CD8-positive, alpha-beta memory T cell (primary cell): ENCODE measurements at regions not wholly inside any gene's neighbourhood (a gene's known extent, or its start where the extent isn't known, plus 50 kb on each side); places are given as distances from the start of the nearest gene placed in this dataset.

Source experiments
- CTCF ChIA-PET: fragments of 350-600 bp; sonication (Branson Sonifier 250); formaldehyde crosslinking; loops from one replicate; lab custom pipeline; 2021; ENCODE audit warnings: antibody characterized with exemption; lab: Charles Lee
- POLR2A ChIA-PET: fragments of 350-600 bp; sonication (Branson Sonifier 250); formaldehyde crosslinking; loops from one replicate; lab custom pipeline; 2021; ENCODE audit warnings: antibody characterized with exemption; lab: Charles Lee
- DNase-seq, 5 donors: peaks; one replicate each; pipeline versions ENCODE4 v3.0.0 to v3.0.0-alpha.2; 2020 to 2022; ENCODE audit warnings: mixed read lengths in 1 of 5
- H3K27ac ChIP-seq: one replicate; pipeline ENCODE4 v1.7.0; 2013; ENCODE audit warnings: low read depth, mild to moderate bottlenecking, low read length, moderate library complexity
- H3K27me3 ChIP-seq: 2 replicates; pipeline ENCODE4 v1.7.0; 2013; ENCODE audit warnings: low read length, mild to moderate bottlenecking; ENCODE audit not compliant: insufficient read depth, poor library complexity, severe bottlenecking
- H3K36me3 ChIP-seq: 2 replicates; pipeline ENCODE4 v1.7.0; 2013; ENCODE audit warnings: mild to moderate bottlenecking, low read length, moderate library complexity; ENCODE audit not compliant: insufficient read depth
- H3K4me1 ChIP-seq: 2 replicates; pipeline ENCODE4 v1.7.0; 2013; ENCODE audit warnings: mild to moderate bottlenecking, low read length, moderate library complexity; ENCODE audit not compliant: insufficient read depth
- H3K4me3 ChIP-seq: 2 replicates; pipeline ENCODE4 v1.7.0; 2013; ENCODE audit warnings: mild to moderate bottlenecking, low read length
- H3K9me3 ChIP-seq: 2 replicates; pipeline ENCODE4 v1.7.0; 2013; ENCODE audit warnings: mild to moderate bottlenecking, low read length
- H3K27ac Mint-ChIP-seq, 8 donors: one replicate each; pipeline ENCODE4 v1.8.0; 2020 to 2021; ENCODE audit warnings: mixed read lengths in 8 of 8, mild to moderate bottlenecking in 6 of 8, inconsistent platforms in 3 of 8, moderate library complexity in 3 of 8
- H3K27me3 Mint-ChIP-seq, 2 donors: one replicate each; pipeline ENCODE4 v1.8.0; 2020 to 2021; ENCODE audit warnings: mixed read lengths in 2 of 2, mild to moderate bottlenecking in 1 of 2, moderate library complexity in 1 of 2
- H3K36me3 Mint-ChIP-seq, 3 donors: one replicate each; pipeline ENCODE4 v1.8.0; 2020 to 2021; ENCODE audit warnings: mixed read lengths in 3 of 3, inconsistent platforms in 1 of 3, mild to moderate bottlenecking in 1 of 3
- H3K4me1 Mint-ChIP-seq, 3 donors: one replicate each; pipeline ENCODE4 v1.8.0; 2020 to 2021; ENCODE audit warnings: mixed read lengths in 3 of 3, inconsistent platforms in 1 of 3, mild to moderate bottlenecking in 1 of 3
- H3K4me3 Mint-ChIP-seq, 7 donors: one replicate each; pipeline ENCODE4 v1.8.0; 2020 to 2021; ENCODE audit warnings: mixed read lengths in 7 of 7, mild to moderate bottlenecking in 6 of 7, moderate library complexity in 4 of 7, inconsistent platforms in 2 of 7
- H3K9me3 Mint-ChIP-seq, 5 donors: one replicate each; pipeline ENCODE4 v1.8.0; 2020 to 2022; ENCODE audit warnings: mixed read lengths in 5 of 5, mild to moderate bottlenecking in 3 of 5, moderate library complexity in 2 of 5, inconsistent platforms in 1 of 5

DNA sequence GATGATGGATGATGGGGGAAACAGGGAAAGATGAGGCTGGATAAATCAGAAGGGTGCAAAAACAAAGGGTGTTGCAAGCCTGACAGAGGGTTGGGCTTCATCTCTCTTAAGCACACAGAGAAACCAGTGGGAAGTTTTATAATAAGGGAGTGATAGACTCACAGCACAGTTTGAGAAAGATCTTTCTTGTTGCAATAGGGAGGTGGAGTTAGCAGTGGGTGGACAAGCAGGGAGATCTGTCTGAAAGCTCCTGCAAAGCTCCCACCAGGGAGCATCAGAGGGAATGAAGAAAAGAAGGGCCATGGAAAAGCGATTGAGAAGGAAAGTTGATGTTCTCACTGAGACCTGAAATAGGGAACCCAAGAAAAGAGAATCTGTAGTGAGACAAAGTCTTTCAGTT, 64.9 kb downstream of the BOD1L2 start:
- no peak for DNase-seq
- no peaks in the 10 kb centered on the region for H3K36me3 ChIP-seq
- no peak overlapping the region for H3K4me3 ChIP-seq
- CTCF ChIA-PET = no interaction called here
- Mint-ChIP-seq H3K9me3 (peaks cover 0 to 2% (median 0%) of the 10 kb centered on the region in 5 donors), H3K36me3 (no peaks in the 10 kb centered on the region), H3K4me3 (no peak overlapping the region), H3K4me1 (peaks cover 4 to 11% (median 9%) of the 10 kb centered on the region in 3 donors), H3K27me3 (peaks cover 5 to 26% of the 10 kb centered on the region in 2 donors), H3K27ac (no peak overlapping the region)
- H3K27ac ChIP-seq = no peak overlapping the region
- POLR2A ChIA-PET = no interaction called here
- no peaks in the 10 kb centered on the region for H3K4me1 ChIP-seq
- H3K9me3 ChIP-seq = no peaks in the 10 kb centered on the region
- peaks cover 4% of the 10 kb centered on the region for H3K27me3 ChIP-seq

DNA sequence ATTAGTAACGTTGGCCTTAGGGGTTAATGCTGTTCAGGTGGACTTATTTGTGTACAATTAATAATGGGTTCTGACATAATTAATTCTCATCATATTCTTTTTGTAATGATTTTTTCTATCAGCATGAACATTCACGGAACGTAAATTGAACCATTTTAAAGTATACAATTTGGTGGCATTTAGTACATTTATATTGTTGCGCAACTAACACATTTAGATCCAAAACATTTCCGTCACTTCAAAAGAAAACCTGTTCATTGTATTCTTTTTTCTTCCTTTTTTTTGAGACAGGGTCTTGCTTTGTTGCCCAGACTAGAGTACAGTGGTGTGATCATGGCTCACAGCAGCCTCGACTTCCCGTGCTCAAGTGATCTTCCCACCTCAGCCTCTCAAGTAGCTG, 65.8 kb downstream of the BOD1L2 start:
- Histone ChIP-seq H3K9me3 (no peaks in the 10 kb centered on the region), H3K36me3 (no peaks in the 10 kb centered on the region), H3K4me1 (no peaks in the 10 kb centered on the region), H3K27ac (no peak overlapping the region), H3K27me3 (peaks cover 4% of the 10 kb centered on the region), H3K4me3 (no peak overlapping the region)
- Mint-ChIP-seq H3K9me3 (peaks cover 0 to 2% (median 0%) of the 10 kb centered on the region in 5 donors), H3K4me3 (no peak overlapping the region), H3K36me3 (no peaks in the 10 kb centered on the region), H3K4me1 (peaks cover 4 to 11% (median 9%) of the 10 kb centered on the region in 3 donors), H3K27ac (no peak overlapping the region), H3K27me3 (peaks cover 5 to 26% of the 10 kb centered on the region in 2 donors)
- DNase-seq = no peak
- ChIA-PET POLR2A (no interaction called here), CTCF (no interaction called here)

DNA sequence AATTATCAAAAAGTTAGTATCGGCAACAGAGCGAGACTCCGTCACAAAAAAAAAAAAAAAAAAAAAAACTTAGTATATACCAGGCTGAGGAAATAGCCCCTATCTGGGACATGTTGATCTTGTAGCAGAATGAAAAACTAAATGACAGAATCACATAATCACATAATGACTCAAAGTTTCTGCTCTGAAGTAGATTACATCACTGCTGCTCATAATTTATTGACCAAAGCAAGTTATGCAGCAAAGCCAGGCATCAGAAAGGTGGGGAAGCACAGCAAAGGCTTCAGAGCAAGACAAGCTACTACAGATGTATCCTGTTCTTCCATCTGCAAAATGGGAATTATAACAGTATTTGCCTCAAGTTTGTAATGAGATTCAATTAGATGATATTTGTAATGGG, 68.1 kb downstream of the BOD1L2 start:
- H3K4me1 ChIP-seq = no peaks in the 10 kb centered on the region
- no peaks in the 10 kb centered on the region for H3K27me3 ChIP-seq
- Mint-ChIP-seq H3K9me3 (no peaks in the 10 kb centered on the region), H3K27me3 (peaks cover 4 to 13% of the 10 kb centered on the region in 2 donors), H3K4me1 (peaks cover 0 to 5% (median 2%) of the 10 kb centered on the region in 3 donors), H3K36me3 (no peaks in the 10 kb centered on the region), H3K27ac (no peak overlapping the region), H3K4me3 (no peak overlapping the region)
- no peak overlapping the region for H3K27ac ChIP-seq
- no peaks in the 10 kb centered on the region for H3K9me3 ChIP-seq
- DNase-seq = no peak
- no peak overlapping the region for H3K4me3 ChIP-seq
- ChIA-PET POLR2A (no interaction called here), CTCF (no interaction called here)
- no peaks in the 10 kb centered on the region for H3K36me3 ChIP-seq

DNA sequence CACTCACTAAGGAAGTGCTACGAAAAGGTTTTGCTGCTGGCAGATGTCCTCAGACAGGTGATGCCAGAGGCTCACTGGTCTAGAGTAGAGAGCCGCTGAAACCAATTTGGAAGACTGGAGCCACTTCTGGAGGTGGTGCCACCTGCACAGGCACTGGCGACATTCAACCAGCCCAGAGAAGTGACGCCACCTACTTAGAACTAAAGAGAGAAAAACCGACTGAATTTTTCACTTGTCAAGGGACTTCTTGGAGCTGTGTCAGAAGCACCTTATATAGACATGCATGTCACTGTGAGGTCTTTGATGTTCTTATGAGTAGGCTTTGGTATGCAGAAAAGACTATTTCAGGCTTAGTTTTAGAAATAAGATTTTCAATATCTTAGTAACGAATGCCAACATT, 71.4 kb downstream of the BOD1L2 start:
- Mint-ChIP-seq H3K9me3 (peaks cover 0 to 2% (median 0%) of the 10 kb centered on the region in 5 donors), H3K36me3 (no peaks in the 10 kb centered on the region), H3K4me3 (no peak overlapping the region), H3K27me3 (peaks cover 8% of the 10 kb centered on the region in 2 donors), H3K27ac (no peak overlapping the region), H3K4me1 (no peaks in the 10 kb centered on the region)
- no peaks in the 10 kb centered on the region for H3K4me1 ChIP-seq
- ChIA-PET CTCF (no interaction called here), POLR2A (no interaction called here)
- H3K4me3 ChIP-seq = no peak overlapping the region
- no peaks in the 10 kb centered on the region for H3K36me3 ChIP-seq
- no peak for DNase-seq
- H3K9me3 ChIP-seq = no peaks in the 10 kb centered on the region
- no peaks in the 10 kb centered on the region for H3K27me3 ChIP-seq
- no peak overlapping the region for H3K27ac ChIP-seq

DNA sequence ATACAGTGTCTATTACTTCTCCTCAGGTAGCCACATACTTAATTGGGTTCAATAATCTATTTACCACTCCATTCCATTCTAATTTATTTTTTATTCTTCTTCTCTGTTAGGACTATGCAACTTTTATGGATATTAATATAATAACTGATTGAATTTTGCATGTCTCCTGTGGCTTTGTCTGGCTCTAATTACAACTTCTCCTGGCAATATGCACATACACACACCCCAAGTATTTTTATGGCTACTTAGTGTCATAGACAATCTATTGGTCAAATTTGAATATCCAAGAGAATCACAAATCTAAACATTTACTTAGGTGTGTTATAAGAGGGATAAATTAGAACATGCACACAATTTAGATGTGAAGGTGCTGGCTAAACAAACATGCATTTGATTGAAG, 73.1 kb downstream of the BOD1L2 start:
- H3K27ac Mint-ChIP-seq = no peak overlapping the region
- H3K4me3 Mint-ChIP-seq = no peak overlapping the region
- ChIA-PET CTCF (no interaction called here), POLR2A (no interaction called here)
- no peaks in the 10 kb centered on the region for H3K27me3 ChIP-seq
- no peak overlapping the region for H3K4me3 ChIP-seq
- H3K9me3 ChIP-seq = no peaks in the 10 kb centered on the region
- no peaks in the 10 kb centered on the region for H3K36me3 ChIP-seq
- H3K4me1 ChIP-seq = no peaks in the 10 kb centered on the region
- no peaks in the 10 kb centered on the region for H3K4me1 Mint-ChIP-seq
- peaks cover 8 to 10% of the 10 kb centered on the region in 2 donors for H3K27me3 Mint-ChIP-seq
- no peaks in the 10 kb centered on the region for H3K36me3 Mint-ChIP-seq
- DNase-seq = no peak
- no peak overlapping the region for H3K27ac ChIP-seq
- H3K9me3 Mint-ChIP-seq = peaks cover 0 to 2% (median 0%) of the 10 kb centered on the region in 5 donors

DNA sequence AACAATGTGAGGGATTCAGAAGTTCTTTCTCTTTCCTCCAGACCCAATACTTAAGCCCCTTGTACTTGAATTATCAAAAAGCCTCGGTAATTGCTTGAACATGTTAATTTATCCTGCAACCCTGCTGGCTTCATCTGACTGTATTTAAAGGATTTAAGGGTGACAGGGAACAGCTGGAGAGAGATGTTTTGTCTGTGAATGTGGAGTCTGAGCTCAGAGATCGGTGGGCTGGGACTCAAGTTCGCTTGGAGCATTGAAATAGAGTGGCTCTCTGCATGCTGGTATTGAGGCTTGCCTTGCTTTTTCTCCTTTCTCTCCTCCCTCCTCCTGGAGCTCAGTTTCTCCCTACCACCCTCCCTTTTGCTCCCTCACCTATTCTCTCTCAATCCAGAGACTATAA, 73.6 kb downstream of the BOD1L2 start:
- H3K36me3 ChIP-seq = no peaks in the 10 kb centered on the region
- POLR2A ChIA-PET = no interaction called here
- peaks cover 8 to 11% of the 10 kb centered on the region in 2 donors for H3K27me3 Mint-ChIP-seq
- DNase-seq = no peak
- no peak overlapping the region for H3K4me3 ChIP-seq
- H3K36me3 Mint-ChIP-seq = no peaks in the 10 kb centered on the region
- no peak overlapping the region for H3K27ac ChIP-seq
- H3K27ac Mint-ChIP-seq = no peak overlapping the region
- peaks cover 0 to 2% (median 0%) of the 10 kb centered on the region in 5 donors for H3K9me3 Mint-ChIP-seq
- H3K4me1 ChIP-seq = no peaks in the 10 kb centered on the region
- no peak overlapping the region for H3K4me3 Mint-ChIP-seq
- CTCF ChIA-PET = no interaction called here
- H3K27me3 ChIP-seq = no peaks in the 10 kb centered on the region
- no peaks in the 10 kb centered on the region for H3K4me1 Mint-ChIP-seq
- H3K9me3 ChIP-seq = no peaks in the 10 kb centered on the region

DNA sequence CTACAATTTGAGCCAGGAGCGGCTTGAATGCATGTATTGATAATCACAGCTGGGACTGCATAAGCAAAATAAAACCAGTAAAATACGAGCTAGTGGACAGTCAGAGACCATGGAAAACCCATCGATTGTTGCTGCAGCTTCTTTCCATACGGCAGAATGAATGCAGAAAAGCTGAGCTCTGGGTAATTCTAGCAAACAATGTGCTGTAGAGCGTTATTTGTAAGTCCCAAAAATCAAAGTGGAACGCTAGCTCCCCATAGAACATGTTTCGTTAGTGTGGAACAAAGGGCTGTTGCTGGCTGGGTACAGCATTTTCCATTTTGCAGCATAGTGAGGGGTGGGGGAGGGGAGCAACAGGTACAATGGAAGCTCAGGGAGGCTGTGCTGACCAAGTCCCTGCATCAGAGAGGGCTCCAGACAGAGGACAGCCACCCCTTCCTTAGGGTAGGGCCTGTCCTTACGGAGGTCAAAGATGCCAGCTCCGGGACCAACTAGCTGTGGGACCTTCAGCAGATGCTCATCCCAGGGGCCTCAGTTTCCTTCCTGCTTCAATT, 74.1 kb downstream of the BOD1L2 start:
- H3K4me3 ChIP-seq = no peak overlapping the region
- H3K27me3 Mint-ChIP-seq = peaks cover 4 to 11% of the 10 kb centered on the region in 2 donors
- no peaks in the 10 kb centered on the region for H3K4me1 Mint-ChIP-seq
- H3K27ac Mint-ChIP-seq = no peak overlapping the region
- H3K27me3 ChIP-seq = no peaks in the 10 kb centered on the region
- no peak for DNase-seq
- CTCF ChIA-PET = no interaction called here
- H3K36me3 Mint-ChIP-seq = no peaks in the 10 kb centered on the region
- H3K4me1 ChIP-seq = no peaks in the 10 kb centered on the region
- no peak overlapping the region for H3K4me3 Mint-ChIP-seq
- no peaks in the 10 kb centered on the region for H3K9me3 ChIP-seq
- POLR2A ChIA-PET = no interaction called here
- peaks cover 0 to 3% (median 0%) of the 10 kb centered on the region in 5 donors for H3K9me3 Mint-ChIP-seq
- H3K27ac ChIP-seq = no peak overlapping the region
- H3K36me3 ChIP-seq = no peaks in the 10 kb centered on the region

DNA sequence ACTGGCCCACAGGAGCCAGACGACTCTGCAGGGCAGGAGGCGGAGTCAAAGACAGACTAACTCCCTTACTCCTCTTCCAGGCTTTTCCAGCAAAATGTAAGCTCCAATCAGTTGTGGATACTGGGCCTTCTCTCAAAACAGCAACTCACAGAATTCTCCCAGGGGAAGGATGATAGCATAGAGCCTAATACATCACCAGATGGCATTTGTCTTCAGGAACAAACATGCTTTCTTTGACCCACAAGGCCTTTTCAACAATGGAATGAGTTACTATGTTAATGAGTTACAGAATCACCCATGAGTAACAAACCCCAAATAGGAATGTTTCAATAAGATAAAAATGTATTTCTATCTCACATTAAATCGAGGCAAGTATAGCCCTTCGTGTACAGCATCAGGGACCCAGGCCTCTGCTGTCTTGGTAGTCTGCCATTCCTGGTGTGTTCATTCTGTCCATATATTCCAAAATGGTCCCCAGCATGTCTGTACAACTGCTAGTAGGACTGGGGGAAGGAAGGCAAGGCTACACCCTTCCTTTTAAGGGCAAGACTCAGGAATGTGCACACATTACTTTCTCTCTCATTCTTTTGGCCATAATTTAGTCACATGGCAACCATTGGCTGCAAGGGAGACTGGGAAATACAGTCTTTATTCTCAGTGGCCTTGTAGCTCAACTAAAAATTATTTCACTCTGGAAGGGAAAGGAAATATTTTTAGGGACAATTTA, 76.4 kb downstream of the BOD1L2 start:
- Histone ChIP-seq H3K36me3 (no peaks in the 10 kb centered on the region), H3K4me3 (no peak overlapping the region), H3K27ac (no peak overlapping the region), H3K27me3 (no peaks in the 10 kb centered on the region), H3K4me1 (no peaks in the 10 kb centered on the region), H3K9me3 (no peaks in the 10 kb centered on the region)
- CTCF ChIA-PET = interaction anchor here (0.6 kb wide), 1 partner anchor 14 kb away, joined by 3 read pairs; no protein-coding TSS in a partner anchor
- Mint-ChIP-seq H3K4me3 (no peak overlapping the region), H3K27me3 (peaks cover 6 to 11% of the 10 kb centered on the region in 2 donors), H3K9me3 (peaks cover 0 to 8% (median 0%) of the 10 kb centered on the region in 5 donors), H3K4me1 (no peaks in the 10 kb centered on the region), H3K36me3 (no peaks in the 10 kb centered on the region), H3K27ac (no peak overlapping the region)
- DNase-seq = no peak
- POLR2A ChIA-PET = no interaction called here
